Adrenal gland (tissue), 5 donors: ENCODE measurements at regions not wholly inside any gene's neighbourhood (a gene's known extent, or its start where the extent isn't known, plus 50 kb on each side); places are given as distances from the start of the nearest gene placed in this dataset.

Experiments used
- POLR2A ChIP-seq, 2 donors: fragments of 450-650 bp; IDR thresholded peaks; one replicate each; pipeline ENCODE4 v1.6.1; 2017; ENCODE audit warnings: antibody characterized with exemption in 2 of 2, mild to moderate bottlenecking in 2 of 2, moderate library complexity in 1 of 2
- TF ChIP-seq, protein P1 (sequence below), 6 experiments: fragments of 450-650 bp in 4 of 6; fragments of 200-600 bp in 2 of 6; sonication (generic) in 1 of 6; IDR thresholded peaks; 1 replicate in 5 of 6; 2 replicates in 1 of 6; pipeline versions ENCODE4 v1.5.1 to v1.8.0; 2016 to 2021; ENCODE audit warnings: antibody characterized with exemption in 6 of 6, mild to moderate bottlenecking in 2 of 6, moderate library complexity in 1 of 6
- donor health status: DM: no; HTN: no; CAD: no.

DNA sequence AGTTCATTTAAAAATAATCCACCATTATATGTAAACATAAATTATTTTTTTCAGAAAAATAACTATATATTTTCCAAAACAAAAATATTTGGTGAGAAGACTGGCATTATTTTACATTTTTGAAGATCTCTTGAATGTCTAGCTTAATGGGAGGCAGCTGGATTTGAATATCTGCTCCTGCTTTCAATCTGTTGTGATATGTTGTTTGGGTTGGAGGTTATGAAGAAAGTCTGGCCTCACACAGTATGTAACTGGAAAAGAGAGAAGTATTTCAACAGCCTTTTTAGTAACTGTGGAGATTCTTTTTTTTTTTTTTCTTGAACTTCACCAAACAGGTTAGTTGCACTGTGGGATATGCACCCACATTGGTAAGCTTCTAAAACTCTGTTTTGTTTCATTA, 84.7 kb upstream of the SLIT3 start:
- TF ChIP-seq POLR2A (IDR thresholded peaks at IDR 0.05): no peak
- TF ChIP-seq, protein P1, sequence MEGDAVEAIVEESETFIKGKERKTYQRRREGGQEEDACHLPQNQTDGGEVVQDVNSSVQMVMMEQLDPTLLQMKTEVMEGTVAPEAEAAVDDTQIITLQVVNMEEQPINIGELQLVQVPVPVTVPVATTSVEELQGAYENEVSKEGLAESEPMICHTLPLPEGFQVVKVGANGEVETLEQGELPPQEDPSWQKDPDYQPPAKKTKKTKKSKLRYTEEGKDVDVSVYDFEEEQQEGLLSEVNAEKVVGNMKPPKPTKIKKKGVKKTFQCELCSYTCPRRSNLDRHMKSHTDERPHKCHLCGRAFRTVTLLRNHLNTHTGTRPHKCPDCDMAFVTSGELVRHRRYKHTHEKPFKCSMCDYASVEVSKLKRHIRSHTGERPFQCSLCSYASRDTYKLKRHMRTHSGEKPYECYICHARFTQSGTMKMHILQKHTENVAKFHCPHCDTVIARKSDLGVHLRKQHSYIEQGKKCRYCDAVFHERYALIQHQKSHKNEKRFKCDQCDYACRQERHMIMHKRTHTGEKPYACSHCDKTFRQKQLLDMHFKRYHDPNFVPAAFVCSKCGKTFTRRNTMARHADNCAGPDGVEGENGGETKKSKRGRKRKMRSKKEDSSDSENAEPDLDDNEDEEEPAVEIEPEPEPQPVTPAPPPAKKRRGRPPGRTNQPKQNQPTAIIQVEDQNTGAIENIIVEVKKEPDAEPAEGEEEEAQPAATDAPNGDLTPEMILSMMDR (IDR thresholded peaks at IDR 0.05): no peak
